B cell (primary cell): ENCODE measurements at regions not wholly inside any gene's neighbourhood (a gene's known extent, or its start where the extent isn't known, plus 50 kb on each side); places are given as distances from the start of the nearest gene placed in this dataset.

ENCODE experiments used
- ATAC-seq: fragments of 200-7000 bp; cut with Tn5 transposase; one replicate; pipeline ENCODE4 v1.10.0; 2021; ENCODE audit warnings: low read depth, mild to moderate bottlenecking, moderate number of reproducible peaks, moderate library complexity
- CTCF ChIA-PET: fragments of 350-600 bp; sonication (Branson Sonifier 250); formaldehyde crosslinking; loops from one replicate; lab custom pipeline; 2021; ENCODE audit warnings: antibody characterized with exemption, inconsistent platforms; lab: Charles Lee
- POLR2A ChIA-PET: fragments of 350-600 bp; sonication (Branson Sonifier 250); formaldehyde crosslinking; loops from one replicate; lab custom pipeline; 2021; ENCODE audit warnings: antibody characterized with exemption; lab: Charles Lee
- DNase-seq: peaks from one replicate; pipeline ENCODE4 v3.0.0; 2013
- H2AFZ ChIP-seq: 2 replicates; pipeline ENCODE4 v1.6.1; 2012; ENCODE audit warnings: mild to moderate bottlenecking, low read depth, low read length; ENCODE audit not compliant: insufficient read depth, poor library complexity, severe bottlenecking
- H3K27ac ChIP-seq, 2 donors: 1 replicate in 1 of 2; 2 replicates in 1 of 2; pipeline ENCODE4 v1.5.1; 2012 to 2013; ENCODE audit warnings: low read length in 2 of 2, mild to moderate bottlenecking in 2 of 2, moderate library complexity in 1 of 2
- H3K27me3 ChIP-seq, 4 experiments: fragments of 200-600 bp in 1 of 4; sonication (generic) in 1 of 4; replicated peaks in 1 of 4; 1 replicate in 2 of 4; 2 replicates in 2 of 4; pipeline versions ENCODE4 v1.6.1 to v1.7.0; 2013 to 2016; ENCODE audit warnings: low read length in 3 of 4, mild to moderate bottlenecking in 2 of 4, mixed read lengths in 1 of 4, moderate library complexity in 1 of 4; ENCODE audit not compliant: insufficient read depth in 4 of 4, control insufficient read depth in 3 of 4; ENCODE audit errors: control extremely low read depth in 1 of 4
- H3K36me3 ChIP-seq, 2 experiments: replicated peaks in 1 of 2; 1 replicate in 1 of 2; 2 replicates in 1 of 2; pipeline versions ENCODE4 v1.6.1 to v1.7.1; 2013; ENCODE audit warnings: low read length in 1 of 2; ENCODE audit not compliant: insufficient read depth in 2 of 2, control insufficient read depth in 1 of 2; ENCODE audit errors: control extremely low read depth in 1 of 2, extremely low read depth in 1 of 2
- H3K4me1 ChIP-seq, 2 donors: fragments of 200-600 bp in 1 of 2; sonication (generic) in 1 of 2; 1 replicate in 1 of 2; 2 replicates in 1 of 2; pipeline versions ENCODE4 v1.5.1 to v1.6.1; 2013 to 2017; ENCODE audit warnings: low read length in 2 of 2; ENCODE audit not compliant: control insufficient read depth in 2 of 2, insufficient read depth in 2 of 2
- H3K4me2 ChIP-seq: replicated peaks from 2 replicates; pipeline ENCODE3; 2012; ENCODE audit warnings: mild to moderate bottlenecking, low read depth, low read length; ENCODE audit not compliant: poor library complexity, severe bottlenecking
- H3K4me3 ChIP-seq, 5 experiments: fragments of 200-600 bp in 1 of 5; sonication (generic) in 1 of 5; 1 replicate in 3 of 5; 2 replicates in 2 of 5; pipeline versions ENCODE4 v1.5.1 to v1.7.0; 2011 to 2016; ENCODE audit warnings: low read length in 4 of 5, mild to moderate bottlenecking in 4 of 5, low read depth in 2 of 5, control low read depth in 1 of 5, moderate library complexity in 1 of 5; ENCODE audit not compliant: insufficient read depth in 1 of 5; ENCODE audit errors: control extremely low read depth in 1 of 5, extremely low read depth in 1 of 5
- H3K79me2 ChIP-seq: fragments of 200-600 bp; sonication (generic); one replicate; pipeline ENCODE4 v1.6.0; 2016; ENCODE audit warnings: low read length; ENCODE audit not compliant: control insufficient read depth, insufficient read depth
- H3K9ac ChIP-seq: fragments of 200-600 bp; sonication (generic); 2 replicates; pipeline ENCODE4 v1.6.1; 2017; ENCODE audit warnings: mild to moderate bottlenecking, low read length, moderate library complexity
- H3K9me3 ChIP-seq, 3 donors: one replicate each; pipeline versions ENCODE4 v1.6.1 to v1.7.1; 2013; ENCODE audit warnings: low read length in 2 of 3; ENCODE audit not compliant: control insufficient read depth in 2 of 3, insufficient read depth in 1 of 3; ENCODE audit errors: control extremely low read depth in 1 of 3
- H4K20me1 ChIP-seq: 2 replicates; pipeline ENCODE4 v1.6.0; 2012; ENCODE audit warnings: mild to moderate bottlenecking, low read length; ENCODE audit not compliant: insufficient read depth, control insufficient read depth, poor library complexity, severe bottlenecking
- H3K27ac Mint-ChIP-seq: one replicate; pipeline ENCODE4 v1.8.0; 2021; ENCODE audit warnings: mixed read lengths
- H3K27me3 Mint-ChIP-seq: one replicate; pipeline ENCODE4 v1.8.0; 2021; ENCODE audit warnings: mixed read lengths
- H3K4me1 Mint-ChIP-seq: one replicate; pipeline ENCODE4 v1.8.0; 2021; ENCODE audit warnings: mixed read lengths
- H3K4me3 Mint-ChIP-seq: one replicate; pipeline ENCODE4 v1.8.0; 2021; ENCODE audit warnings: mixed read lengths
- H3K9me3 Mint-ChIP-seq: one replicate; pipeline ENCODE4 v1.8.0; 2022; ENCODE audit warnings: mixed read lengths; ENCODE audit not compliant: insufficient read depth
- CTCF ChIP-seq: fragments of 200-600 bp; IDR thresholded peaks from one replicate; pipeline ENCODE4 v1.8.0; 2022; ENCODE audit warnings: antibody characterized with exemption, mild to moderate bottlenecking
- EZH2 ChIP-seq: IDR thresholded peaks from 2 replicates; pipeline ENCODE4 v1.6.1; 2012; ENCODE audit warnings: borderline replicate concordance, low read depth, mild to moderate bottlenecking, moderate library complexity, low read length; ENCODE audit not compliant: insufficient read depth, poor library complexity, severe bottlenecking
- WGBS: methylation state at CpG from one replicate; pipeline ENCODE4 v1.1.5; 2013; ENCODE audit warnings: missing lambda C conversion rate; ENCODE audit not compliant: insufficient coverage; 5-methylcytosine and 5-hydroxymethylcytosine counted together
- intact Hi-C: fragments of 100-400 bp; cut with micrococcal nuclease; formaldehyde crosslinking; loops from one replicate; pipeline ENCODE4 v1.10.0; 2022

- intact Hi-C loops, result no loop called here
- no peak overlapping the region for H3K27ac ChIP-seq
- DNase-seq (no peak), ATAC-seq (no peak)
- H3K9ac ChIP-seq, result no peak overlapping the region
- TF ChIP-seq CTCF, result no peak
- no peak for TF ChIP-seq EZH2
- no peak overlapping the region for H3K4me3 ChIP-seq
- H4K20me1 ChIP-seq, result no peaks in the 10 kb centered on the region
- no CpG with 5 or more reads among the region's 2 CpGs for WGBS
- H3K4me1 Mint-ChIP-seq, result peaks cover 9% of the 10 kb centered on the region
- H3K9me3 ChIP-seq, result peaks cover 0 to 1% (median 0%) of the 10 kb centered on the region in 3 donors
- no peak overlapping the region for H3K4me3 Mint-ChIP-seq
- no peaks in the 10 kb centered on the region for H3K27me3 ChIP-seq
- no peak overlapping the region for H2AFZ ChIP-seq
- ChIA-PET CTCF (no interaction called here), POLR2A (no interaction called here)
- H3K79me2 ChIP-seq, result no peaks in the 10 kb centered on the region
- peaks cover 0 to 5% of the 10 kb centered on the region in 2 donors for H3K4me1 ChIP-seq
- no peak overlapping the region for H3K27ac Mint-ChIP-seq
- H3K27me3 Mint-ChIP-seq, result no peaks in the 10 kb centered on the region
- H3K4me2 ChIP-seq, result no peak overlapping the region
- no peaks in the 10 kb centered on the region for H3K36me3 ChIP-seq
- peaks cover 3% of the 10 kb centered on the region for H3K9me3 Mint-ChIP-seq
Measured at GRCh38 chr1:79667166-79667565, 660.6 kb upstream of the ADGRL4 start.

DNA sequence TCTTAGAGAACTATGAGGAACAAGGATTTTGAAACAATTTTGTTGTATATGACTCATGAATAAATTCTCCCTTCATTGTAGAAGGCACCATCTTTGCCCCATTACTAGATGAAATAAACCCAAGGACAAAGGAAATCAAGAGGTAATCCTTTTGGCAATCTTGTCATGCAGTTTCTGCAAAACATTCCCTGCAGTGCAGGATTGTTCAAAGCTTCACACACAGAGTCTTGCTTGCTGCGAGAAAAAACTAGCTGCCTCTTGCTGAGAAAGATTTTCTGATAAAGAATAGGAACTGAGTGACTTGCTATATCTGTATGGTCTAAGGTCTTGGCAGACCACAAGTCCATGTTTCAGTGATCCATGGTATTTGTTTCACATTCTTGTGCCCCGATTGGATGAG lies 657.4 kb upstream of the ADGRL4 start:
- Mint-ChIP-seq H3K9me3 (no peaks in the 10 kb centered on the region), H3K27me3 (no peaks in the 10 kb centered on the region), H3K4me3 (no peak overlapping the region), H3K27ac (no peak overlapping the region), H3K4me1 (peaks cover 9% of the 10 kb centered on the region)
- Histone ChIP-seq H3K4me2 (no peak overlapping the region), H3K9ac (no peak overlapping the region), H3K9me3 (no peaks in the 10 kb centered on the region), H3K36me3 (no peaks in the 10 kb centered on the region), H3K27ac (no peak overlapping the region), H3K4me3 (no peak overlapping the region), H3K4me1 (peaks cover 0 to 5% of the 10 kb centered on the region in 2 donors), H3K27me3 (no peaks in the 10 kb centered on the region), H3K79me2 (no peaks in the 10 kb centered on the region), H4K20me1 (no peaks in the 10 kb centered on the region), H2AFZ (no peak overlapping the region)
- ATAC-seq (no peak), DNase-seq (no peak)
- POLR2A ChIA-PET, result no interaction called here
- WGBS, result no CpG with 5 or more reads among the region's 2 CpGs
- intact Hi-C loops, result no loop called here
- TF ChIP-seq EZH2 (no peak), CTCF (no peak)
- CTCF ChIA-PET, result no interaction called here
